HepG2 (cell line): ENCODE measurements at regions not wholly inside any gene's neighbourhood (a gene's known extent, or its start where the extent isn't known, plus 50 kb on each side); places are given as distances from the start of the nearest gene placed in this dataset.

Source experiments
- ATAC-seq: fragments of 200-7000 bp; cut with Tn5 transposase; 3 replicates; pipeline ENCODE4 v1.9.1; 2020; ENCODE audit warnings: mild to moderate bottlenecking, moderate library complexity
- BruUV-seq: library from RNA; stranded (reverse); fragments of 400-500 nt; replicated peaks from 2 replicates; lab custom pipeline; 2021; lab: Mats Ljungman, UMichigan
- CTCF ChIA-PET: fragments of 300-600 bp; formaldehyde crosslinking; extraction: SDS; loops from one replicate; lab custom pipeline; 2021; ENCODE audit warnings: low total read pairs, inconsistent platforms, low intra/inter-chr PET ratio; lab: Yijun Ruan, JAX
- POLR2A ChIA-PET: fragments of 350-600 bp; sonication (Branson Sonifier 250); formaldehyde crosslinking; loops from one replicate; lab custom pipeline; 2020; ENCODE audit warnings: antibody characterized with exemption, inconsistent platforms; lab: Yijun Ruan, JAX
- DNase-seq: peaks from one replicate; pipeline ENCODE4 v3.0.0-alpha.2; 2015; ENCODE audit warnings: low spot score
- FAIRE-seq: peaks from 3 replicates; lab custom pipeline; 2011; peaks lifted over from hg19 to GRCh38; lab: Jason Lieb, UNC
- H2AFZ ChIP-seq: one replicate; pipeline ENCODE4 v1.6.1; 2011; ENCODE audit warnings: low read length, inconsistent platforms
- H3K27ac ChIP-seq: fragments of 300-600 bp; 3 replicates; pipeline ENCODE4 v1.8.0; 2011; ENCODE audit warnings: mixed run types, mild to moderate bottlenecking, mixed read lengths, low read length, inconsistent platforms; ENCODE audit not compliant: insufficient read depth; ENCODE audit errors: extremely low read length
- H3K27me3 ChIP-seq, 2 experiments: fragments of 200-600 bp in 1 of 2; 2 replicates in 1 of 2; 3 replicates in 1 of 2; pipeline versions ENCODE4 v1.6.0 to v1.8.0; 2011; ENCODE audit warnings: low read length in 2 of 2, mild to moderate bottlenecking in 2 of 2, moderate library complexity in 2 of 2, inconsistent platforms in 1 of 2; ENCODE audit not compliant: insufficient read depth in 2 of 2, control insufficient read depth in 1 of 2
- H3K36me3 ChIP-seq, 2 experiments: fragments of 200-600 bp in 1 of 2; replicated peaks in 1 of 2; 2 replicates in 1 of 2; 3 replicates in 1 of 2; pipeline versions ENCODE4 v1.5.1 to v1.8.0; 2011; ENCODE audit warnings: low read length in 2 of 2, inconsistent platforms in 1 of 2; ENCODE audit not compliant: insufficient read depth in 2 of 2, control insufficient read depth in 1 of 2
- H3K4me1 ChIP-seq: 2 replicates; pipeline ENCODE4 v1.5.1; 2012; ENCODE audit warnings: low read length, inconsistent platforms; ENCODE audit not compliant: insufficient read depth
- H3K4me2 ChIP-seq: 2 replicates; pipeline ENCODE4 v1.6.0; 2011; ENCODE audit warnings: low read depth, low read length, inconsistent platforms
- H3K4me3 ChIP-seq, 3 experiments: fragments of 200-600 bp in 1 of 3; sonication (generic), shearing (Covaris generic) in 1 of 3; replicated peaks in 1 of 3; 2 replicates each; pipeline ENCODE4 v1.5.1; 2011 to 2016; ENCODE audit warnings: low read length in 3 of 3, inconsistent platforms in 2 of 3, low read depth in 2 of 3, mild to moderate bottlenecking in 2 of 3, control low read depth in 1 of 3, mixed read lengths in 1 of 3; ENCODE audit not compliant: insufficient read depth in 1 of 3
- H3K79me2 ChIP-seq: one replicate; pipeline ENCODE4 v1.6.1; 2011; ENCODE audit warnings: low read length, inconsistent platforms; ENCODE audit not compliant: insufficient read depth
- H3K9ac ChIP-seq: 2 replicates; pipeline ENCODE4 v1.6.0; 2011; ENCODE audit warnings: mild to moderate bottlenecking, low read depth, low read length, inconsistent platforms; ENCODE audit not compliant: insufficient read depth
- H3K9me3 ChIP-seq: 2 replicates; pipeline ENCODE4 v1.5.1; 2012; ENCODE audit warnings: mild to moderate bottlenecking, low read length
- H4K20me1 ChIP-seq: 2 replicates; pipeline ENCODE4 v1.6.0; 2011; ENCODE audit warnings: inconsistent platforms, mild to moderate bottlenecking, low read length, moderate library complexity; ENCODE audit not compliant: insufficient read depth
- CTCF ChIP-seq: sonication (generic); formaldehyde crosslinking; IDR thresholded peaks from 2 replicates; pipeline ENCODE4 v1.5.0; 2020; ENCODE audit warnings: mild to moderate bottlenecking, missing genetic modification reagents, moderate library complexity
- FOXO1 ChIP-seq: sonication (generic); formaldehyde crosslinking; IDR thresholded peaks from 2 replicates; pipeline ENCODE4 v1.4.0; 2020; ENCODE audit warnings: missing genetic modification reagents
- HNRNPL ChIP-seq: fragments of 200-400 bp; formaldehyde crosslinking; IDR thresholded peaks from 2 replicates; pipeline ENCODE4 v1.6.1; 2017; ENCODE audit warnings: mild to moderate bottlenecking, low read depth, low read length
- PAF1 ChIP-seq: IDR thresholded peaks from 2 replicates; pipeline ENCODE4 v1.6.1; 2016; ENCODE audit warnings: missing genetic modification reagents, missing compliant biosample characterization
- SRSF9 ChIP-seq: fragments of 200-400 bp; formaldehyde crosslinking; IDR thresholded peaks from 2 replicates; pipeline ENCODE4 v1.6.1; 2018; ENCODE audit warnings: borderline replicate concordance, mild to moderate bottlenecking, low read depth, low read length; ENCODE audit not compliant: insufficient read depth, poor library complexity, severe bottlenecking
- ZNF33B ChIP-seq: sonication (generic); formaldehyde crosslinking; IDR thresholded peaks from 2 replicates; pipeline ENCODE4 v1.5.1; 2020; ENCODE audit warnings: mild to moderate bottlenecking, missing genetic modification reagents
- ZNF720 ChIP-seq: sonication (generic); formaldehyde crosslinking; IDR thresholded peaks from 2 replicates; pipeline ENCODE4 v1.4.0; 2020; ENCODE audit warnings: missing genetic modification reagents
- ZZZ3 ChIP-seq: sonication (generic); formaldehyde crosslinking; IDR thresholded peaks from 2 replicates; pipeline ENCODE4 v1.4.0; 2020; ENCODE audit warnings: missing genetic modification reagents, mild to moderate bottlenecking, borderline replicate concordance
- WGBS: methylation state at CpG from one replicate; pipeline ENCODE4 v1.1.6; 2017; ENCODE audit warnings: low lambda C conversion rate; 5-methylcytosine and 5-hydroxymethylcytosine counted together
- in situ Hi-C: cut with HindIII; loops from 2 replicates; pipeline ENCODE4 v1.10.0; 2017; ENCODE audit warnings: low pct_unique_long_range_greater_than_20kb; ENCODE audit not compliant: extremely low pct_ligation_motif_present
- intact Hi-C: fragments of 100-400 bp; cut with micrococcal nuclease; formaldehyde crosslinking; loops from one replicate; pipeline ENCODE4 v1.10.0; 2022; ENCODE audit not compliant: unreplicated experiment

- TF ChIP-seq ZNF720 (CRISPR knock-in tag): no peak
- no peak for TF ChIP-seq HNRNPL
- no peak for TF ChIP-seq ZZZ3 (CRISPR knock-in tag)
- TF ChIP-seq SRSF9: no peak
- no peak for TF ChIP-seq ZNF33B (CRISPR knock-in tag)
- TF ChIP-seq CTCF (CRISPR knock-in tag): no peak
- TF ChIP-seq FOXO1: no peak
- no peak for TF ChIP-seq PAF1 (CRISPR knock-in tag)
- DNase-seq: no peak
- ATAC-seq: no peak
- no peak for FAIRE-seq
- no peak overlapping the region for H3K27ac ChIP-seq
- H3K9ac ChIP-seq: no peak overlapping the region
- no peaks in the 10 kb centered on the region for H3K36me3 ChIP-seq
- H3K79me2 ChIP-seq: no peaks in the 10 kb centered on the region
- in situ Hi-C loops (no loop called here), intact Hi-C loops (no loop called here)
- no peak overlapping the region for H3K4me3 ChIP-seq
- H2AFZ ChIP-seq: no peak overlapping the region
- H4K20me1 ChIP-seq: no peaks in the 10 kb centered on the region
- ChIA-PET CTCF (no interaction called here), POLR2A (no interaction called here)
- no peaks in the 10 kb centered on the region for H3K9me3 ChIP-seq
- H3K4me2 ChIP-seq: no peak overlapping the region
- WGBS: 82% methylated on average over 7 of the region's 7 CpGs
- no peaks in the 10 kb centered on the region for H3K4me1 ChIP-seq
- no peaks in the 10 kb centered on the region for H3K27me3 ChIP-seq
- no TSS peak for BruUV-seq
Observed at GRCh38 chr11:122259195-122259821, 143.3 kb upstream of the BLID start.
